ENCODE measurements at regions not wholly inside any gene's neighbourhood (a gene's known extent, or its start where the extent isn't known, plus 50 kb on each side); places are given as distances from the start of the nearest gene placed in this dataset.

DNA sequence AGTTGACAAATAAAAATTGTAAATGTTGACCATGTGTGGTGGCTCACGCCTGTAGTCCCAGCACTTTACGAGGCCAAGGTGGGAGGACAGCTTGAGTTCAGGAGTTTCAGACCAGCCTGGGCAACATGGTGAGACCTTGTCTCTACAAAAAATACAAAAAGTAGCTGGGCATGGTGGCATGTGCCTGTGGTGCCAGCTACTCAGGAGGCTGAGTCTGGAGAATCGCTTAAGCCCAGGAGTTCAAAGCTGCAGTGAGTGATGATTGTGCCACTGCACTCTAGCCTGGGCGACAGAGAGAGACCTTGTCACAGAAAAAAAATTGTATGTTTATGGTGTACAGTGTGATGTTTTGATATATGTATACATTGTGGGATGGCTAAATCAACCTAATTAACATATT lies 119.6 kb downstream of the NPIPB5 start:
- DNase-seq (ENCODE audit: low spot score in 2 of 2), result no peak
- Histone ChIP-seq H3K9me3 (no peaks in the 10 kb centered on the region), H3K36me3 (no peaks in the 10 kb centered on the region), H3K4me3 (no peak overlapping the region), H3K4me1 (no peaks in the 10 kb centered on the region), H3K27ac (no peak overlapping the region), H3K27me3 (no peaks in the 10 kb centered on the region)
- intact Hi-C loops (cut with DNase I; ENCODE audit: low total_unique reads), result no loop called here
- TF ChIP-seq CTCF (IDR thresholded peaks at IDR 0.05), result no peak
- no peak for TF ChIP-seq POLR2A (IDR thresholded peaks at IDR 0.05)
- TF ChIP-seq POLR2AphosphoS5 (IDR thresholded peaks at IDR 0.05), result no peak

DNA sequence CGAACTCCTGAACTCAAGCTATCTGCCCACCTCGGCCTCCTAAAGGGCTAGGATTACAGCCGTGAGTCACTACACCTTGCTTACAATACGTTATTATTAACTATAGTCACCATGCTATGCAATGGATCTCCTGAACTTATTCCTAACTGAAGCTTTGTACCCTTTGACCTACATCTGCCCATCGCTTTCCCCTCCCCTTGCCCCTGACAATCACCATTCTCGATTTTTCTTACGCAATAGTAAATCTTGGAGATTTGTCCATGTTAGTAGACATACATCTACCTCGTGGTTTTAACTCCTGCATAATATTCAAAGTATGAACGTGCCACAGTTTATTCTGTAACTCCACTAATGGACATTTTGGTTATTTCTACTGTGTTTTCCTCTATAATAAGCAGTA lies 120.6 kb downstream of the NPIPB5 start:
- Histone ChIP-seq H3K27ac (no peak overlapping the region), H3K4me3 (no peak overlapping the region), H3K9me3 (no peaks in the 10 kb centered on the region), H3K36me3 (no peaks in the 10 kb centered on the region), H3K27me3 (no peaks in the 10 kb centered on the region), H3K4me1 (no peaks in the 10 kb centered on the region)
- TF ChIP-seq POLR2A (IDR thresholded peaks at IDR 0.05) (no peak), POLR2AphosphoS5 (IDR thresholded peaks at IDR 0.05) (no peak), CTCF (IDR thresholded peaks at IDR 0.05) (no peak)
- intact Hi-C loops (cut with DNase I; ENCODE audit: low total_unique reads), result no loop called here
- no peak for DNase-seq (ENCODE audit: low spot score in 2 of 2)

GRCh38 chr16:22632606-22633005 lies 121.9 kb downstream of the NPIPB5 start:
- intact Hi-C loops (cut with DNase I; ENCODE audit: low total_unique reads), result no loop called here
- TF ChIP-seq POLR2AphosphoS5 (IDR thresholded peaks at IDR 0.05) (no peak), CTCF (IDR thresholded peaks at IDR 0.05) (no peak), POLR2A (IDR thresholded peaks at IDR 0.05) (no peak)
- DNase-seq (ENCODE audit: low spot score in 2 of 2), result no peak
- Histone ChIP-seq H3K27me3 (no peaks in the 10 kb centered on the region), H3K27ac (no peak overlapping the region), H3K36me3 (no peaks in the 10 kb centered on the region), H3K9me3 (no peaks in the 10 kb centered on the region), H3K4me3 (no peak overlapping the region), H3K4me1 (no peaks in the 10 kb centered on the region)

DNA sequence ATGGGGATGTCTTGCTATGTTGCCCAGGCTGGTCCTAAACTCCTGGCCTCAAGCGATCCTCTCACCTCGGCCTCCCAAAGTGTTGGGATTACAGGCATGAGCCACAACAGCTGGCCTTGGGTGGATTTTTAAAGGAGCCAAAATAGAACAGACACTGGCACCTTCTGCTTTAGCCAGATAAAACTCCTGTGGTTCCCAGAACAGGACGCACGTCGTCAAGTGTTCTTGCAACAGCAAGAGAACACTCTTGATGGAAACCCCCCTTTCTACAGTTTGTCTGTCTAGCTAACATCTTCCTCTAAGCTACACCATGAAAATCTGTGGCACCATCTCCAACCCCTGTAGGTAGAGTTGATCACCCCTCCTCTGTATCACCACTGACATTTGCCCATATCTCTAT lies 122.6 kb downstream of the NPIPB5 start:
- intact Hi-C loops (cut with DNase I; ENCODE audit: low total_unique reads), result no loop called here
- DNase-seq (ENCODE audit: low spot score in 2 of 2), result no peak
- no peaks in the 10 kb centered on the region for H3K9me3 ChIP-seq
- H3K4me3 ChIP-seq, result no peak overlapping the region
- H3K36me3 ChIP-seq, result no peaks in the 10 kb centered on the region
- no peaks in the 10 kb centered on the region for H3K27me3 ChIP-seq
- H3K27ac ChIP-seq, result no peak overlapping the region
- TF ChIP-seq CTCF (IDR thresholded peaks at IDR 0.05) (no peak), POLR2AphosphoS5 (IDR thresholded peaks at IDR 0.05) (no peak), POLR2A (IDR thresholded peaks at IDR 0.05) (no peak)
- no peaks in the 10 kb centered on the region for H3K4me1 ChIP-seq

DNA sequence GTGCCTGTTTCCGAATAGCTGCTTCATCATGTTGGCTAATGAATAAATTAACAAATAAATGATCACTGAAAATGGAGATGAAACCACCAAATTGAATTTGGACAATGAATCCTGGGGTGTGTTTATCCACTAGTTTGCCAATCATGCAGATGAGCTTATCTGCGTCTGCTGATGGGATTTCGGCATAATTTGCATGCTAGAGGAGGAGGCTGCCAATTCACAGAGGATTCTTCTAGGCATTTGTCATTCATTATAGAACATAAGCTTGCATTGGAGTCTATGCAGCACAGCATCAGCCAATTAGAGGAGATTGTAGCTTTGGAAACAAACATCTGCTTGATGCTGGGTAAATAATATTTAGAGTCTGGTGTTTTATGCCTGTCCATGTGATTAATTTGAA lies 123.1 kb downstream of the NPIPB5 start:
- Histone ChIP-seq H3K36me3 (no peaks in the 10 kb centered on the region), H3K4me3 (no peak overlapping the region), H3K9me3 (no peaks in the 10 kb centered on the region), H3K27me3 (no peaks in the 10 kb centered on the region), H3K4me1 (no peaks in the 10 kb centered on the region), H3K27ac (no peak overlapping the region)
- intact Hi-C loops (cut with DNase I; ENCODE audit: low total_unique reads), result no loop called here
- no peak for DNase-seq (ENCODE audit: low spot score in 2 of 2)
- no peak for TF ChIP-seq POLR2AphosphoS5 (IDR thresholded peaks at IDR 0.05)
- no peak for TF ChIP-seq CTCF (IDR thresholded peaks at IDR 0.05)
- no peak for TF ChIP-seq POLR2A (IDR thresholded peaks at IDR 0.05)
